ENCODE measurements at regions not wholly inside any gene's neighbourhood (a gene's known extent, or its start where the extent isn't known, plus 50 kb on each side); places are given as distances from the start of the nearest gene placed in this dataset.

GRCh38 chrX:98350940-98351339 lies 1467.2 kb downstream of the RPA4 start:
- TF ChIP-seq MAFK (IDR thresholded peaks at IDR 0.05; ENCODE audit: low read depth, low read length), result no peak
- Histone ChIP-seq H2AFZ (ENCODE audit: low read length) (no peak overlapping the region), H2BK12ac (ENCODE audit: low read depth, low read length) (no peak overlapping the region), H2BK20ac (ENCODE audit: low read length) (no peak overlapping the region), H3K36me3 (ENCODE audit: control insufficient read depth in 2 of 4, insufficient read depth in 4 of 4, low read length in 3 of 4) (peaks cover 0 to 3% (median 0%) of the 10 kb centered on the region in 4 experiments; a peak in 1 of 8 replicates), H4K8ac (ENCODE audit: extremely low read depth, insufficient read depth, low read length) (no peak overlapping the region), H3K14ac (ENCODE audit: insufficient read length) (no peak overlapping the region), H3K18ac (ENCODE audit: extremely low read depth, low read length) (no peak overlapping the region), H2BK15ac (ENCODE audit: low read length) (no peak overlapping the region), H2BK120ac (replicated peaks; ENCODE audit: low read depth, low read length) (no peak overlapping the region), H3K79me2 (ENCODE audit: control insufficient read depth in 1 of 2, insufficient read depth in 2 of 2, low read length in 2 of 2) (no peaks in the 10 kb centered on the region), H3K23me2 (ENCODE audit: low read depth, low read length) (no peaks in the 10 kb centered on the region), H3K4me3 (ENCODE audit: extremely low read depth in 1 of 4, insufficient read depth in 2 of 4, low read depth in 3 of 4, low read length in 4 of 4) (no peak overlapping the region), H3K79me1 (ENCODE audit: low read depth, low read length) (no peaks in the 10 kb centered on the region), H3K4me1 (replicated peaks in 1 of 4; ENCODE audit: control insufficient read depth in 3 of 4, insufficient read depth in 4 of 4, low read length in 3 of 4) (peaks cover 0 to 4% (median 0%) of the 10 kb centered on the region in 4 experiments; a peak in 1 of 7 replicates), H3K4me2 (ENCODE audit: insufficient read depth in 1 of 2, low read depth in 2 of 2, low read length in 2 of 2) (no peak overlapping the region), H4K20me1 (replicated peaks in 1 of 2; ENCODE audit: control insufficient read depth in 1 of 2, insufficient read depth in 2 of 2, low read length in 2 of 2) (no peaks in the 10 kb centered on the region), H2BK5ac (ENCODE audit: low read depth, low read length) (no peak overlapping the region), H3K27ac (ENCODE audit: low read depth, low read length) (no peak overlapping the region), H3K23ac (ENCODE audit: insufficient read length) (no peak overlapping the region), H3K27me3 (replicated peaks in 1 of 4; ENCODE audit: control insufficient read depth in 3 of 4, extremely low read depth in 1 of 4, insufficient read depth in 3 of 4, low read length in 3 of 4) (no peaks in the 10 kb centered on the region), H3K9ac (replicated peaks in 1 of 4; ENCODE audit: extremely low read depth in 1 of 4, low read depth in 3 of 4, low read length in 3 of 4) (no peak overlapping the region), H4K5ac (ENCODE audit: insufficient read length, low read depth, low read length) (no peak overlapping the region), H4K91ac (replicated peaks; ENCODE audit: insufficient read length, low read length) (no peak overlapping the region), H3K4ac (replicated peaks; ENCODE audit: insufficient read length, low read depth, low read length) (no peak overlapping the region), H2AK5ac (ENCODE audit: low read depth, low read length) (no peak overlapping the region), H3K9me3 (ENCODE audit: insufficient read depth in 2 of 2, low read depth in 1 of 2, low read length in 1 of 2) (no peaks in the 10 kb centered on the region), H3K56ac (replicated peaks; ENCODE audit: insufficient read length, low read depth, low read length) (no peak overlapping the region)
- DNase-seq (ENCODE audit: low read depth in 1 of 2, low spot score in 2 of 2) (no peak), FAIRE-seq (no peak)
- ChIA-PET CTCF (ENCODE audit: partially characterized antibody) (no interaction called here), POLR2A (ENCODE audit: partially characterized antibody) (no interaction called here)
